ENCODE measurements at regions not wholly inside any gene's neighbourhood (a gene's known extent, or its start where the extent isn't known, plus 50 kb on each side); places are given as distances from the start of the nearest gene placed in this dataset.

GRCh38 chr4:136750897-136751296, 781.4 kb downstream of the PCDH18 start:
- TF ChIP-seq POLR2A (IDR thresholded peaks at IDR 0.05) (no peak), CTCF (IDR thresholded peaks at IDR 0.05) (no peak), POLR2AphosphoS5 (IDR thresholded peaks at IDR 0.05) (no peak)
- intact Hi-C loops (cut with DNase I; ENCODE audit: low total_unique reads) = no loop called here
- 72 to 88% (median 84%) methylated on average over 3 of the region's 3 CpGs for WGBS, 5 donors
- Histone ChIP-seq H3K4me3 (no peak overlapping the region), H3K36me3 (no peaks in the 10 kb centered on the region), H3K27me3 (no peaks in the 10 kb centered on the region), H3K9me3 (no peaks in the 10 kb centered on the region), H3K4me1 (no peaks in the 10 kb centered on the region), H3K27ac (no peak overlapping the region)
- DNase-seq = no peak

GRCh38 chr4:136749989-136750388, 782.3 kb downstream of the PCDH18 start:
- Histone ChIP-seq H3K4me1 (no peaks in the 10 kb centered on the region), H3K27me3 (no peaks in the 10 kb centered on the region), H3K9me3 (no peaks in the 10 kb centered on the region), H3K27ac (no peak overlapping the region), H3K36me3 (no peaks in the 10 kb centered on the region), H3K4me3 (no peak overlapping the region)
- no peak for DNase-seq
- no peak for TF ChIP-seq CTCF (IDR thresholded peaks at IDR 0.05)
- TF ChIP-seq POLR2A (IDR thresholded peaks at IDR 0.05) = no peak
- TF ChIP-seq EP300 (IDR thresholded peaks at IDR 0.05) = no peak
- no peak for TF ChIP-seq POLR2AphosphoS5 (IDR thresholded peaks at IDR 0.05)
- WGBS, 5 donors = 69 to 81% (median 74%) methylated on average over 2 of the region's 2 CpGs
- intact Hi-C loops (cut with DNase I; ENCODE audit: low total_unique reads) = no loop called here

- H3K9me3 ChIP-seq = peaks cover 0 to 3% (median under 1%) of the 10 kb centered on the region in 4 donors
- H3K4me1 ChIP-seq = no peaks in the 10 kb centered on the region
- intact Hi-C loops (cut with DNase I; ENCODE audit: low total_unique reads) = no loop called here
- TF ChIP-seq CTCF (IDR thresholded peaks at IDR 0.05) = no peak
- no peak for TF ChIP-seq POLR2AphosphoS5 (IDR thresholded peaks at IDR 0.05)
- no peak for TF ChIP-seq EP300 (IDR thresholded peaks at IDR 0.05)
- TF ChIP-seq POLR2A (IDR thresholded peaks at IDR 0.05) = no peak
- no peaks in the 10 kb centered on the region for H3K27me3 ChIP-seq
- H3K27ac ChIP-seq = no peak overlapping the region
- no peak overlapping the region for H3K4me3 ChIP-seq
- H3K36me3 ChIP-seq = no peaks in the 10 kb centered on the region
- WGBS, 5 donors = 62 to 91% (median 78%) methylated on average over 3 of the region's 3 CpGs
- no peak for DNase-seq
These were observed 783.5 kb downstream of the PCDH18 start for GRCh38 chr4:136748773-136749172.

- WGBS, 5 donors = 76 to 87% (median 82%) methylated on average over 1 of the region's 1 CpG
- no peak for TF ChIP-seq POLR2A (IDR thresholded peaks at IDR 0.05)
- TF ChIP-seq POLR2AphosphoS5 (IDR thresholded peaks at IDR 0.05) = no peak
- no peak for TF ChIP-seq EP300 (IDR thresholded peaks at IDR 0.05)
- TF ChIP-seq CTCF (IDR thresholded peaks at IDR 0.05) = no peak
- no peak overlapping the region for H3K27ac ChIP-seq
- DNase-seq = no peak
- H3K4me3 ChIP-seq = no peak overlapping the region
- H3K36me3 ChIP-seq = no peaks in the 10 kb centered on the region
- peaks cover 0 to 9% (median 3%) of the 10 kb centered on the region in 4 donors for H3K9me3 ChIP-seq
- intact Hi-C loops (cut with DNase I; ENCODE audit: low total_unique reads) = no loop called here
- H3K27me3 ChIP-seq = no peaks in the 10 kb centered on the region
- H3K4me1 ChIP-seq = no peaks in the 10 kb centered on the region
These were observed 784.1 kb downstream of the PCDH18 start for GRCh38 chr4:136748165-136748564.

All from stomach (tissue), 8 donors.